GM18505 (cell line): ENCODE measurements at regions not wholly inside any gene's neighbourhood (a gene's known extent, or its start where the extent isn't known, plus 50 kb on each side); places are given as distances from the start of the nearest gene placed in this dataset.
A peak's percentile ranks its signal among the peaks of the same experiment; 100 is the strongest.

ENCODE experiments used
- ATAC-seq: cut with Tn5 transposase; IDR thresholded peaks from one replicate; pipeline ENCODE4 v1.9.1; 2021; ENCODE audit not compliant: unreplicated experiment
- POLR2A ChIP-seq: IDR thresholded peaks from 4 replicates; pipeline ENCODE4 v1.6.1; 2011; ENCODE audit warnings: borderline replicate concordance; ENCODE audit not compliant: insufficient read depth, insufficient read length; ENCODE audit errors: extremely low read depth

DNA sequence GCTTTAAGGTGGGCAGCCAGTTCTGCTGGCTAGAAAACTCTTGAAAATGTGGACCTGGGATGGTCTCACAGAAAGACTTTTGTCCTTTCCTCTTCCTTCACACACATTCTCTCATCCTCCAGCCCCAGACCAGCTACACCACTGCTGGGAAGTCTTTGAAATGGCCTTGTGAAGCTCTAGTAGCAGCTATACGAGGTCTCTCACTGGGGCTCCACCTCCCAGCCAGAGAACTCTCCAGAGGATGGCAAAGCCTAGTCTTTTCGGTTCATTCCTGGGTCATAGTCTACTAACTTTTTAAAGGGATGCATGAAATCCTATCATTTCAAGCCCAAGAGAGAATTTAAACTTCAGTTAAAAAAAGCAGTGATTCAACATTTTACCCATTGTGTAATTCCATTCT is 133.9 kb upstream of the ERCC6L2 start:
- no peak for TF ChIP-seq POLR2A
- no peak for ATAC-seq

DNA sequence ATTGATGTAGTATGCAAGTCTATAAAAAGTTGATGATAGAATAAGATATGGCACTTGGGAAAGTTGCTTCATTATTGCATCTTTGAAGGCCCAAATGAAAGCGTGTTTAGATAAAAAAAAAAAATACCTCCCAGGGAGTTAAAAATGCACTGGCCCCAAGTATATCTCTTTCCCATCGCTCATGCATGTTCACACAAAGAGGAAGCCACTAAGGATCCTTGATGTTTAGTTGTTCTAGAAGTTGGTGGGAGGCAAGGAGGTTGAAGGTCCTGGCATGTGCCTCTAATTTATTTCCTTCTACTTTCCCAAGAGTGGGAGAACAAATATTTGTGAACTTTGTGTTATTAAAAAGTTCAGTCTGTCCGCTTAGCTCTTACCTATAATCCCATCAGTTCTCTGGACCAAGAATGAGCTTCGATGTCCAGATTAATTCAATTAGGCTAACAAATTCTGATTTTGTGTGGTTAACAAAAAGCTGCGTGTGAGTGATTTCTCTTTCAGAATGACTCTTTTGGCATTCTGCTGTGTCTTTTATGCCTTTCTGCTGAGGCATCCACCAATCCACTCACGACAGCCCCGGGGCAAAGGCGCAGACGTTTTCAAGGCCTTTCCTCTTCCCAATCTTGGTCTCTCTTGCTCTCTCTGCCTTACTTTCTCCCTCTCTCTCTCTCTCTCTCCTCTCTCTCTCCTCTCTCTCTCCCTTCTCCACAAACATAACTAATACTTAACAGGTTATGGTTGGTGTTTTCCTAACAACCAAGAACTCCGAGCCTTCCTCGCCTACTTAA is 135.1 kb upstream of the ERCC6L2 start:
- ATAC-seq: no peak
- TF ChIP-seq POLR2A: no peak

DNA sequence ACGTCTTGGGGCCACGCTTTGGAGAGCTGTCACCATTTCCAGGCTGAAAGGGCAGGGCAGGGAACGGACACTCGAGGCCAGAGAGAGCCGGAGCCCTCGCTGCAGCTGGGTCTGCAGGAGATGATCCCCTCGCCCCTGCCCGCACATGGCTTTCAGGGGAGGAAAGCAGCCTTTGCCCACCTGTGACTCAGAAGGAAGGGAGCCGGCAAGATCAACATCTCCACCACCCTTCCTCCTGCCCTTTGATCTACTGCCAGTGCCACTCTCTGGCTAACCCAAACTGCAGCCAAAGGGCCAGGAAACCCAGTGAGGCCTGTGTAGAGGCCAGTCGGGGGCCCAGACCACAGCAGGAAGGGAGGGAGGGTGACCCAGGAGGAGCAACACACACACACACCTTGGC is 137.1 kb upstream of the ERCC6L2 start:
- no peak for ATAC-seq
- no peak for TF ChIP-seq POLR2A

DNA sequence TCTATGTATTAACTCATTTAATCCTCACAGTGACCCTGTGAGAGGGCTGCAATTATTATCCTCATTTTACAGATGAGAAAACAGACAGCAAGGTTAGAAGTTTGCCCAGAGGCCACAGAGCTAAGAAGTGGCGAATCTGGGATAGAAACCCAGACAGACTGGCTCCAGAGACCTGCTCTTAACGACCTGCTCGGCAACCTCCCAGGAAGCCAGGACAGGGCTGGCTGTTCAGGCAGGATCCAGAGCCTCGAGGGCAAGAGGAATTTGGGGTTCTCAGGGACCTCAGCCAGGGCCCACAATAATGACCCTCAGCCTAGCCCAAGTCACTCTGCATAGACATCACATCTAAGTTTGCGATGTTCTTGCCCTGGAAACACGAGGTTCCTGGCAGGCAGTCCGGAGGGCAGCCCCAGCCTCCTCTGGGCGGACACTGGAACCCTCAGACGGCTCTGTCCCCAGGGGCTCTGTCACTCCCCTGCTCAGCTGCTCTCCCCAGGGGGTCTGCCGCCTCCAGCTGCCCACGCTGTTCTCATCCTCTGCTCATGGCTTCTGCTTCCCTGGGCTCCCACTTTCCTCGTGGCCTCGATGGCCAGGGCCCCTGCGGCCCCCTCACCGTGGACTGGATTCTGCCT is 138.5 kb upstream of the ERCC6L2 start:
- TF ChIP-seq POLR2A: no peak

DNA sequence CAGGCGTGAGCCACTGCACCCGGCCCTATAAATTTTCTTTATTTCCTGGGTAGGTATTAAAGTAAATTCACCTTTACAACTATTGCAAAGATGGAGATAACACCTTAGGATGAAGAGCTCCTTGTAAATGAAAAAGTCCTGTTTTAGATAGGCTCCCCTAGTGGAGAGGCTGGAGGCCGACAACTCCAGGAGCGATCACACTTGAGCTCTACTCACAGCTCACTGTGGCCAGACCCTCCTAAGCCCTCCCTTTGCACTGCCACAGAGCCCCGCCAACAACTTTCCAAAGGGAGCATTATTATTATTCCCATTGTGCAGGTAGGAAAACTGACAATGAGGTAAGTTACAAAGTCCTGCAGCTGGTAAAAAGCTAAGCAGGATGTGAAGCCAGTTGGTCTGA is 139.1 kb upstream of the ERCC6L2 start:
- ATAC-seq: no peak
- no peak for TF ChIP-seq POLR2A

More for the DNA sequence above, 138.5 kb upstream of the ERCC6L2 start:
- no peak for ATAC-seq

DNA sequence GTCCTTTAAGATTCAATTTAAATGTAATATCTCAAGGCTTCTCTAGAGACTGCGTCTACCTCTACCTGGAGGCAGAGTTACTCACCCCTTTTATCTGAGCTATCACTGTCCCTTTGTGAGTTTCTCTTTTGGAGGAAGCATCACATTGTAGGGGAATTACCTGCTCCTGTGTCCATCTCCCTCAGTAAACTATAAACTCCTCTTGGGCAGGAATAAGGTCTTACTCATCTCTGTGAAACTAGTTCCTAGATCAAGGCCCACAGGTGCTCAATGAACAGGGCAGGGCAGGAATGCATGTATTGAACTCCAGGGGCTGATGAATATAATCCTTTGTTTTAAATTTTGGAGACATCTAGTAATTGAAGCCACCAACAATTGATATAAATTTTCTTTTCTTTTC is 139.8 kb upstream of the ERCC6L2 start:
- no peak for TF ChIP-seq POLR2A
- no peak for ATAC-seq

DNA sequence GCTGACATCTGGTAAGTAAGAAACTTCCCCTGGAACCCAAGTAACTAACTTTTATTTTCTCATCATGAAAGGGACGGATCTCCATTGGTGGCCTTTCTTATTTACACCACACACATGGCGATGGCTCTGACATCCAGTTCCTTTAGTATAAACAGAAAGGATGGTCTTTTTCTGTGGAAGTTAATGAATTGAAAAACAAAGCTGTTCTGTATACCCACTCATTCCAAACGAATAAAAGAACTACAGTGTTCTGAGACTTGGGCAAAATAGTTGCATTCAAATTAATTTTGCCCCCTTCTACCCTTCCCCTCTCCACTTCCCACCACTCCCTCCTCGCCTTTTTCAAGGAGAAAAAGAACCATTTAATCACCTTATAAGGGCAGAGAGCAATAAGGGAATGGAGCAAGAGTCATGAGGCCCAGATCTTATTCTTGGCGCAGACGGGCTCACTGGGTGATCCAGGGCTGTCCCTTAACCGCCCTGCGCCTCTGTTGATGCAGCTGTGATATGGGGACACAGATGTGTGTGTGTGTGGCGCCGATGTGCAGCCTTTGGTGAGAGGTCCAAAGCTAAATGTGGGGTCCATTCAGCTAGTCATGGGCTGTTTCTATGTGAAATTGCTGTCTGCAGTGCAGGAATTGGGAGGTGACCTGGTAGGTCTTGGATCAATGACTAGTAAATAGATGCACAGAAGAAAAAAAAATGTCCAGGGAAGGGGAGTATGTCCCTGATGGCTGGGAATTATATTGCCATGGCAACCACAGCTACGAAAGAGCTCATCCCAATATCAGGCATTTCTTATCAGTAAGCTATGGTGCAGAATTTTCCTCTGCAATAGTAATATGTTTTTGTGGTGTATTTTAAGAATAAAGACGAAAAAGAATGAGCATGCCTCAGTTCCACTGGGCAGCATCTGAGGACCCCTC is 141.5 kb upstream of the ERCC6L2 start:
- TF ChIP-seq POLR2A: no peak
- no peak for ATAC-seq

DNA sequence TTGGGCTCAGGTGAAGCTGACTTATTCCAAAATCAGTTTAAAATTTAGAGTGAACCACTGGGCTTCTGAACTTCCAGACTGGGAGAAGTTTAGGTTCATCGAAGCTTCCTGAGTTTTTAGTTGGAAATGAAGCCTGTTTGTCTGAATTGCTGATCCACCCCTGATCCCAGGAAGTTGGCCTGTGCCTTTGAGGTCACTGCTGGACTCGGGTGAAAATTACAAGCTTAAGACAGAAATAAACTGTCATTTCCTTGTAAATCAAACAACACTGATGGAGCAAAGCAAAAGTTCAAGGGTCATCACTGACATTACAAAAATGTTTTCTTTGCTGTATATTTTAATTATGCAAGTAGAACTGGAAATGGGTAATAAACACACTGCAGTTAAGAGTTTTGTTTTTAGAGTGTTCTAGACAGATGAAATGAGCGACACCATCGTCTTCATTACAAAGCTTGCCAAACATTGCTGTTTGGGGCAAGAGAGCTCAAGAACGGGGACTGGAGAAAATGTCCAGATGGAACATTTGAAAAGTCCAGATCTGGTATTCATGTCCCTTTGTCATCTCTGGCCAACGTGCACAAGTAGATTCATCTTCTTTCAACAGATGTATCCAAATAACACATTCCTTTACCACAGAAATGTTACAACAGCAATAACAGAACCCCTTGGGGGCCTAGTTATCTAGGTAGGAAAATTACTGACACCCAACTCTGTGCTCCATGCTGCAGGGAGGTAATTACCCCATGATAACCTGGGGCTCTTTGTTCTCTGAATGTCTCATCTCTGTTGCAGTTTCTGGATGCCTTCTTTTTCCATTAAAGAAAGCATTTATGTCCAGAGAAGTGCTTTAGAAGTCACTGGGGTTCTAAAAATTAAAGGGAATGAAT is 142.4 kb upstream of the ERCC6L2 start:
- ATAC-seq: no peak
- no peak for TF ChIP-seq POLR2A

DNA sequence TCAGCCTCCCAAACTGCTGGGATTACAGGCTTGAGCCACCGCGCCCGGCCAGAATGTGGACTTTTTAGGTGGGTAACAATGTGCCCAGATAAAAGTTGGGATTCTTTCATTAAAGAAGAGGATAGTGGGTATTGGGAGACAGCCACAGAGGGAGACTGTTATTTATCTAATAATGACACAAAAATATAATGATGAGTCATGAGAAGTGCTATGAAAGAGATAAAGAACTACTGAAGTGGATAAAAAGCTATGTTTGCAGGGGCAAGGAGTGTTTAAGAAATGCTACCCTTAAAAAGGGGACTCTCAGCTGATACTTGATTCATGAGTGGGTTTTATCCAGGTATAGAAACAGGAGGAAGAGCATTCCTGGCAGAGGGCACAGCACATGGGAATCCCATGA is 143.6 kb upstream of the ERCC6L2 start:
- no peak for TF ChIP-seq POLR2A
- no peak for ATAC-seq

DNA sequence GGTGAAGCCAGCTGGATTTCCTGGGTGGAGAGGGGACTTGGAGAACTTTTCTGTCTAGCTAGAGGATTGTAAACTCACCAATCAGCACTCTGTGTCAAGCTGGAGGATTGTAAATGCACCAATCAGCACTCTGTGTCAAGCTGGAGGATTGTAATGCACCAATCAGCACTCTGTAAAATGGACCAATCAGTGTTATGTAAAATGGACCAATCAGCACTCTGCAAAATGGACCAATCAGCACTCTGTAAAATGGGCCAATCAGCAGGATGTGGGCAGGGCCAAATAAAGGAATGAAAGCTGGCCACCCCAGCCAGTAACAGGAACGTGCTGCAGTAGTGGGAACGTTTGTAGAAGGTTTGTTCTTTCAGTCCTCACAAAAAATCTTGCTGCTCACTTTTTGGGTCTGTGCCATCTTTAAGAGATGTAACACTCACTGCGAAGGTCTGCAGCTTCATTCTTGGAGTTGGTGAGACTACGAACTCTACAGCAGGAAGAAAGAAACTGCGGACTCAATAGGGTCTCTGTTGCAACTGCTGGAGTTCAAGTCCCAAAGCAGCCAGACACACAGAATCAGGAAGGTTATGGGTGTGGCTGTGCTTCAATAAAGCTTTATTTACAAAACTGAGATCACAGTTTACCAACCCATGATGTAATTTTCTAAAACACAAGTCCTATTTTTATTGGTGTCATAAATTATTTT is 145.7 kb upstream of the ERCC6L2 start:
- ATAC-seq: no peak
- no peak for TF ChIP-seq POLR2A

DNA sequence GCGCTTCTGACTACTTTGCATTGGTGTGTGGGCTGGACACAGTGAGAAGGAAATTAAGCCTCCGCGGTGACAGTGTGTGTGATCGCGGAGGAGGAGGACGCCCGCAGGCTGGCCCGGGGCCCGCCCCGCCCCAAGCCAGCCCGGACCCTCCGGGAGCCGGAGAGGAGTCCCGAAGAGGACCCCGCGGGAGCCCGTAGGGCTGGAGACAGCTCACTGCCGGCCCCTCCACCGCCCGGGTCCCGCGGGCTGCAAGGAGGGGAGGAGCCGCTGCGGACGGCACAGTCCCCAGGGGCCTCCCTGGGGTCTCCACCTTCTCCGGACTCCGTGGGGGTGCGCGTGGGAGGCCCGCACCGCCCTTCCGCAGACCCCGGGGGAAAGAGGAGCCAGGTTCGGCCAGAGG is 146.4 kb upstream of the ERCC6L2 start:
- no peak for TF ChIP-seq POLR2A
- no peak for ATAC-seq

DNA sequence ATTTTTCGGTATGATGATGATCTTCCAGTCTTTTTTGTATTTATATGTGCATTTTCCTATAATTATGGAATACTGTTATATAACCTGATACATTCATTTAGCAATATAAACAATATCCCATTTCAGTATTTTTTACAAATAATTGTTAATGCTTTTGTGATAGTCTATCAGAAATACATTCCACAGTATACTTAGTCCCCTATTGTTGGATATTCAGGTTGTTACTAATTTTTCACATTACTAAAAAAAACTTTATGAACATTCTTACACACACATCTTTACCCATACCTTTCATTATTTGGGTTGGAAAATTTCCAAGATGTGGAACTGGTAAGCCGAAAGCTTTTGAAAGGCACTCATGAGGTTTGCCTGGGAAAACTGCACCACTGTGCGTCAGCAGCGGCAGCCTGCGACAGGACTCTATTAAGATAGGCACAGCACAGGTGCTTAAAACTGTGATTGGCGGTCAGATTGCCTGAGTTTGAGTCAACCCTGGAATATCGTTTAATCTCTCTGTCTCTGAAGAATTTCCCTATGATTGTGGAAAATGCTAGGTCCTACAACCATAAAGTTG is 147.5 kb upstream of the ERCC6L2 start:
- no peak for TF ChIP-seq POLR2A
- ATAC-seq: no peak

DNA sequence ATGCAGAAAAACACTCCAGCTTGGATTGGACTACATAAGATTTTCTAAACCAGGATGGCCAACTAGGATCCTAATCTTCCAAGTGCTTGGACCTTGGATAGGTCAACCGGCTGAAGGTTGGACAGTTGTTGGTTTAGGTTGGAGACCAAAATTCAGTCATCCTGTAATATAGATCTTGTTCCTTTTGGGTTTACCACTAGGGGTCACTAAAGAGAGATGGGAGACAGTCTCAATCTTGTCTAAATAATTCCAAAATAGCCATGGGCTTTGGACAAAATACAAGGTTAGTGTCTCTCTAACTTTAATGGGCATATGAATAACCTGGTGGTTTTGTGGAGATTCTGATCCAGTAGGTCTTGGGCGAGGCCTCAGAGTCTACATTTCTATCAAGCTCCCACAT is 148.7 kb upstream of the ERCC6L2 start:
- TF ChIP-seq POLR2A: no peak
- ATAC-seq: no peak

DNA sequence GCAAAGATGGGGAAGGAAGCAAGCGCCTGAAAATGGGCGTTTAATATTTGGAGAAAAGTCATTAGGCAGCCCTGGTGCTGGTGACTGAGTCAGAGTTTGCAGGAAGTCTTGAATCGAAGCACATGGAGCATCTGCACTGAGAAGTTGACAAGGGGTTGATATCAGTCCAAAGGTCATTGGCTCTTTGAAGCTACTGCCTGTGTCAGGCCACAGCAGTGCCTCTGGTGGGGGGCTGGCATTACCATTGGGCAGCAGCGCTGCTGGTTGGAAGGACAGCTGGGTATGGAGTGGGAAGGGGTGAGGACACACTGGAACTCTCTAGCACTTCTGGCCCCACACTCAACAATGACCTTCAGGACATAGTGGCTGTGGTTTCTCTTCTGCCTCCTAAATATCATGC is 150.4 kb upstream of the ERCC6L2 start:
- ATAC-seq: peak; percentile 25
- TF ChIP-seq POLR2A: no peak
